GM18508 (cell line): ENCODE measurements at regions not wholly inside any gene's neighbourhood (a gene's known extent, or its start where the extent isn't known, plus 50 kb on each side); places are given as distances from the start of the nearest gene placed in this dataset.
"Not testable (repeated sequence)": the region's sequence is repeated elsewhere in the genome, so short reads cannot be mapped to it uniquely, and the experiment has no call there.

Source experiments
- ATAC-seq: cut with Tn5 transposase; IDR thresholded peaks from one replicate; pipeline ENCODE4 v1.9.1; 2021; ENCODE audit warnings: moderate number of reproducible peaks; ENCODE audit not compliant: insufficient read depth, unreplicated experiment

GRCh38 chr6:20338156-20338555, 63.5 kb upstream of the E2F3 start:
- no peak for ATAC-seq

GRCh38 chr6:20340068-20340848, 61.4 kb upstream of the E2F3 start:
- no peak for ATAC-seq

GRCh38 chr6:20341096-20341495, 60.6 kb upstream of the E2F3 start:
- ATAC-seq: no peak

- no peak for ATAC-seq
Observed at GRCh38 chr6:20341564-20341963, 60.1 kb upstream of the E2F3 start.

- ATAC-seq: not testable (repeated sequence)
Observed at GRCh38 chr6:20346948-20347347, 54.7 kb upstream of the E2F3 start.

- ATAC-seq: no peak
Observed at GRCh38 chr6:20348041-20348440, 53.6 kb upstream of the E2F3 start.

GRCh38 chr6:20349225-20349624, 52.5 kb upstream of the E2F3 start:
- no peak for ATAC-seq

- ATAC-seq: no peak
Observed at GRCh38 chr6:20350215-20350614, 51.5 kb upstream of the E2F3 start.

- no peak for ATAC-seq
Observed at GRCh38 chr6:20351534-20351933, 50.1 kb upstream of the E2F3 start.
